Urinary bladder (tissue), 3 donors: ENCODE measurements at regions not wholly inside any gene's neighbourhood (a gene's known extent, or its start where the extent isn't known, plus 50 kb on each side); places are given as distances from the start of the nearest gene placed in this dataset.
A peak's percentile ranks its signal among the peaks of the same experiment; 100 is the strongest.

Experiments
- DNase-seq: peaks from one replicate; pipeline ENCODE4 v3.0.0-alpha.2; 2015; ENCODE audit errors: extremely low spot score
- H3K27ac ChIP-seq: one replicate; pipeline ENCODE4 v1.5.1; 2013; ENCODE audit warnings: low read depth, mild to moderate bottlenecking, moderate library complexity
- H3K36me3 ChIP-seq: one replicate; pipeline ENCODE4 v1.6.1; 2013; ENCODE audit warnings: mild to moderate bottlenecking, moderate library complexity; ENCODE audit not compliant: insufficient read depth
- H3K4me1 ChIP-seq: one replicate; pipeline ENCODE4 v1.6.1; 2013; ENCODE audit warnings: mild to moderate bottlenecking, moderate library complexity; ENCODE audit not compliant: insufficient read depth
- H3K4me3 ChIP-seq: one replicate; pipeline ENCODE4 v1.5.1; 2013; ENCODE audit warnings: low read depth, low read length
- WGBS: extraction: QIAGEN DNeasy Blood & Tissue Kit; methylation state at CpG from one replicate; pipeline ENCODE4 v1.1.7; 2013; 5-methylcytosine and 5-hydroxymethylcytosine counted together
- donor health status: healthy with polysubstance abuse.
- donor health status: healthy.

DNA sequence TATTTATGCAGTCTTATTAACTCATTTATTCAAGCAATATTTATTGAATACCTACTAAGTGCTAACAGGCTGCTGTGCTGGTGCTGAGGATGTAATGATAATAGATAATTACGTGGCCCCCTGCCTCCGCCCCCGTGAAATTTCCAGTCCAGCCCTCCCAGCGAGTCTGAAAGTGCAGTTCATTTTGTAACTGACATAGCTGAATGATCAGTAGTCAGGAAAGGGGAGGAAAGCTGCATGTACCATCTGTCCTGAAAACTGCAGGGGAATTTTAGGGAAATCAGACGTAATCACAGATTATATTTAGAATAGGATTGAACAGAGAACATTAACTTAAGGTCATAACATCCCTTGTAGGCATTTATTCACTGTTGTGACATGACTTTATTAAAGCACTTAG lies 736.8 kb downstream of the MCTP2 start:
- no peak overlapping the region for H3K4me3 ChIP-seq
- no peak overlapping the region for H3K27ac ChIP-seq
- WGBS, result 75% methylated on average over 5 of the region's 5 CpGs
- H3K36me3 ChIP-seq, result no peaks in the 10 kb centered on the region
- H3K4me1 ChIP-seq, result no peaks in the 10 kb centered on the region
- DNase-seq, result no peak

DNA sequence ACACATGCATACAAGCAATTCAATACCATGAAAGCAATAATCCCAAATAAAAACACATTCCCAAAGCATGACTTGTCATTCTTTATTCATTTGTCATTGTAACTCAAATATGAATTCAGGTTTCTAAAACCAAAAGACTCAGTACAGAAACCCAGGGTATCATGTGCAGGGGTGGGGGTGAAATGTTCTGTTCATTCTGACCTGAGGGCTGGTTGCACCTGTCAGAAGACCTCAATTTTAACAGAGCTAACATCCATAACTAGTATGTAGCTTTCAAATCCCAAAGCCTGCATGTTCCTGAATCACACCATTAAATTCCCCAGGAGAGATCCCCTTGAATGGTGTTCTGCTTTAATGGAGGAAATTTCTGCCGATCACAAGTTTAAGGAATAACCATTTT lies 738.7 kb downstream of the MCTP2 start:
- H3K4me1 ChIP-seq, result no peaks in the 10 kb centered on the region
- no peak overlapping the region for H3K4me3 ChIP-seq
- no peak overlapping the region for H3K27ac ChIP-seq
- DNase-seq, result no peak
- no peaks in the 10 kb centered on the region for H3K36me3 ChIP-seq
- 92% methylated on average over 1 of the region's 1 CpG for WGBS

DNA sequence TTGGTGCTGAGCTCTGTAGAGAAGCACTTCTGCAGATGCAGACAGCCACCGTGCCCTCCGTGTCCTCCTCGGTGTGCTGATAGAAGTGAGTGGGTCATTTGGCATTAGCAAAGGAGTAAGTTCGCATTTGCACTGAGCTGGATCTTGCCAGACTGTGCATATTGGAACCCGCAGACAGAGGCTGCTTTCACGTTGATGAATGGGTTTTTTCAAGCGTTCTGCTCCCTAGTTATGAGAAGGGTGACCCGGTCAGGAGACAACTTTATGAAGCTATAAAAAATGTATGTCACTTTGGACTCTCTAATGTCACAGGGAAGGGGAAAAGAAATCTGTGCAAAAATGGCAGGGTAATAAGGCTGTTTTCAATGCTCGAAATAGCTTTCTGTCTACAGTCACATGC lies 739.4 kb downstream of the MCTP2 start:
- WGBS, result 53% methylated on average over 9 of the region's 9 CpGs
- no peak overlapping the region for H3K4me3 ChIP-seq
- H3K36me3 ChIP-seq, result no peaks in the 10 kb centered on the region
- H3K4me1 ChIP-seq, result no peaks in the 10 kb centered on the region
- no peak overlapping the region for H3K27ac ChIP-seq
- no peak for DNase-seq

DNA sequence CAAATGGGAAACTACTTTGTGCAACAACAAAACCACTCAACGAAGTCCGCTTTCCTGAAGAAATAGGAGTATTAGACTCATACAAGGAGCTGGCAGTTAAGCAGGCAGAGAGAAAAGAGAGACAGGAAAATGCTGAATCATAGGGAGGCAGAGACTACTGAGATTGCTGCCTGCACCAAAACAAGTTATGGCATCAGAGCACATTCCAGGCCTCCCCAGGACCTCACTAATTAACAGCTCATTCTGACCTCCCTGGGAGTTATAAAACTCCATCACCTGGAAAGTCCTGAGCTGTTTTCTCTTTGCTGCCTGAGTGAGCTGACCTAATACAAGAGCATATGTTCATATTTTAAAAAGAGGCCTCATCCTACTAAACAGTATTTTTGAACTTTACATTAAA lies 741.0 kb downstream of the MCTP2 start:
- no peaks in the 10 kb centered on the region for H3K36me3 ChIP-seq
- H3K27ac ChIP-seq, result no peak overlapping the region
- no peak for DNase-seq
- no peak overlapping the region for H3K4me3 ChIP-seq
- H3K4me1 ChIP-seq, result no peaks in the 10 kb centered on the region
- whole genome bisulfite sequencing, result 74% methylated on average over 2 of the region's 2 CpGs

DNA sequence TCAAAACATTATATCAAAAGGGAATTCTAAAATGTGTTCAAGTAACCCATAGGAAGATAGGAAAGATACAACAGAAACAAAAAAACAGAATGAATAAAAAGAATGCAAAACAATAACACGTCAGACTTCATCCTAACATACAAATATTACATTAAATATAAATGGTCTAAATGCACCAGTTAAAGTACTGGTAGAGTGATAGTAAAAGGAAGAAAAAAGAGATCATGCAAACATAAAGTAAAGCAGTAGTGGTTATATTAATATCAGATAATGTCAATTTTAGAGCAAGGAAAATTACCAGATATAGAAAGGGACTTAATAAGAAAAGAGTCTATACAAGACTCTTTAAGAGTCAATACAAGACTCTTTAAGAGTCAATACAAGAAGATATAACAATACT lies 755.7 kb downstream of the MCTP2 start:
- no peak for DNase-seq
- no peaks in the 10 kb centered on the region for H3K4me1 ChIP-seq
- no peaks in the 10 kb centered on the region for H3K36me3 ChIP-seq
- H3K27ac ChIP-seq, result no peak overlapping the region
- WGBS, result 84% methylated on average over 1 of the region's 1 CpG
- H3K4me3 ChIP-seq, result no peak overlapping the region

DNA sequence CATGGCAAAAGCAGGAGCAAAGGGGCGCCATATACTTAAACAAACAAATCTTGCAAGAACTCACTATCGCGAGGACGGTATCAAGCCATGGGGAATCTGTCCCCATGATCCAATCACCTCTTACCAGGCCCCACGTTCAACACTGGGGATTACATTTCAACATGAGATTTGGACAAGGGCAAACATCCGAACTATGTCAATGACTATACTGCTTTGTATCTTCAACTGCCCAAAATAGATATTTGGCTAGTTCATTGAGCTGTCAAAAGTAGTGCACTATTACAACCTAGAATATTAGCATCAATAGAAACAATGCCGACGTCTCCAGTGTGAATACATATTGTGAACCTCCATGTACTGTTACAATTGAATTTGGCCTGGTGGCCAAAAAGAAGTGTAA lies 760.4 kb downstream of the MCTP2 start:
- no peak for DNase-seq
- H3K4me1 ChIP-seq, result no peaks in the 10 kb centered on the region
- H3K4me3 ChIP-seq, result no peak overlapping the region
- no peak overlapping the region for H3K27ac ChIP-seq
- H3K36me3 ChIP-seq, result no peaks in the 10 kb centered on the region
- 89% methylated on average over 8 of the region's 8 CpGs for WGBS

DNA sequence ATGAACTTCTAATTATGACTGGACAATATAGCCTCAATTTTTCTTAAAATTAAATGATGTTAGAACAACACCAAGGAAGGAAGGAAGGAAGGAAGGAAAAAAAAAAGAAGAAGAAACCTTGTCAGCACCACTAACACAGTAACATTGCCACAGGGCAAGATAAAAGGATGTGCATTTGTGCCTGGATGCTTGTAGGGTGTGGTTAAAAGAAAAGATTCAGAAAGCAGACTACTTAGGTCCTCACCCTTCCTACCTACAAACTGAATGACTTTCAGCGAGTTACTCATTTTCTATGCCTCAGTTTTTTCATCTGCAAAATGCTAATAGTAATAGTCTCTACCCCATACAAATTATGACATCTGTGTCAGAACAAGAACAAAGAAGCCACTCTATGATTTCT lies 778.3 kb downstream of the MCTP2 start:
- H3K4me3 ChIP-seq, result no peak overlapping the region
- no peak for DNase-seq
- H3K27ac ChIP-seq, result no peak overlapping the region
- no peaks in the 10 kb centered on the region for H3K36me3 ChIP-seq
- 90% methylated on average over 1 of the region's 1 CpG for whole genome bisulfite sequencing
- peaks cover 1% of the 10 kb centered on the region for H3K4me1 ChIP-seq

DNA sequence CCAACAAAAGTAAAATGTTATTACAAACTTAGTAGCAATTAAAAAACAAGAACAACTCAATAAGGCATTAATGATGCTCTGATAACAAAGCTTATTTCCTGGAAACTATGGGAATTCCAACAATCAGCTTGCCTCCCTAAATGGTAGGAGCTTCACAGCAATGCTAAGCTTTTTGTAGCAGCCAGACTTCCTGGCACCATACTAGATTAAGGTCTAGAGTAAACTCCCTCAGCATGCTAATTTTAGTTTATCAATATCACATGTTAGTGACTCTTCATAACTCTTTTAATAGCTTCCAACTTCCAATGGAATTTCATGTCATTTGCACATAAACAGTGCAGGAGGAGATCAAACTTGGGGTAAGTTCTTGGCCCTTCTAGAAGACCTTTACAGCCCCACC lies 782.0 kb downstream of the MCTP2 start:
- Histone ChIP-seq H3K4me3 (no peak overlapping the region), H3K27ac (no peak overlapping the region), H3K36me3 (no peaks in the 10 kb centered on the region), H3K4me1 (peaks cover 1% of the 10 kb centered on the region)
- DNase-seq, result no peak

DNA sequence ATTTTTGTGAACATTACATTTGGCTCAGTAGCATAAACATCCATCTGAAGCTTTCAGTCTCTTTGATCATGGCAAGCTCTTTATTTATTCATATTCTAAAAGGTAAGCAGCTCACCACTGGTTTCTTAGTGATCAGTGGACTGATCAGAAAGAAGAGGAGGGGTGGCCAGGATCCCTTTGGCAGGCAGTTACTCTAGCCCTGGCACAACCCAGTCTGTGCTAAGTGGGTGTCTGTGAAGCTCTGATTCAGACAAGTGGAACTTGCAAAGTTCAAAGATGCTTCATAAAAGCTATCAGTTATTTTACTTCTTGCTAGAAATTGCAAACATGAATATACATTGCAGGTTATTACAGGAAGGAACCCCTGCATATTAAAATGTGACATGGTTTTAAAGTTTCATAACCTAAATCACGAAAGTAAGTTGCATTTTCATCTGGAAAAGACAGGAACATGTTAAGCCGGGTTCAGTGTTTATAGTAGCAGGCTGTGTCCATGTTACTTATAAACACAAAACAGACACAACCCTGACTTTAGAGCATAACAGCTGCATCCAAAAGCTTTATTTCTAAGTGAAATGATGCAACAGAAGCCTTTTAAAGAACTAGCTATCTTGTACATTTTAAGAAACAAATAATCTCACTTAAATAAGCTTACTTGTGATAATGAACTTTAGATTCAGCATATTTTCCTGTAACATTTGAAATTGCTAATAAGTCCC lies 785.3 kb downstream of the MCTP2 start:
- peak; percentile 18 for DNase-seq
- H3K4me3 ChIP-seq, result no peak overlapping the region
- no peak overlapping the region for H3K27ac ChIP-seq
- H3K4me1 ChIP-seq, result peaks cover 1% of the 10 kb centered on the region
- H3K36me3 ChIP-seq, result no peaks in the 10 kb centered on the region
- WGBS, result 19% methylated on average over 2 of the region's 2 CpGs

DNA sequence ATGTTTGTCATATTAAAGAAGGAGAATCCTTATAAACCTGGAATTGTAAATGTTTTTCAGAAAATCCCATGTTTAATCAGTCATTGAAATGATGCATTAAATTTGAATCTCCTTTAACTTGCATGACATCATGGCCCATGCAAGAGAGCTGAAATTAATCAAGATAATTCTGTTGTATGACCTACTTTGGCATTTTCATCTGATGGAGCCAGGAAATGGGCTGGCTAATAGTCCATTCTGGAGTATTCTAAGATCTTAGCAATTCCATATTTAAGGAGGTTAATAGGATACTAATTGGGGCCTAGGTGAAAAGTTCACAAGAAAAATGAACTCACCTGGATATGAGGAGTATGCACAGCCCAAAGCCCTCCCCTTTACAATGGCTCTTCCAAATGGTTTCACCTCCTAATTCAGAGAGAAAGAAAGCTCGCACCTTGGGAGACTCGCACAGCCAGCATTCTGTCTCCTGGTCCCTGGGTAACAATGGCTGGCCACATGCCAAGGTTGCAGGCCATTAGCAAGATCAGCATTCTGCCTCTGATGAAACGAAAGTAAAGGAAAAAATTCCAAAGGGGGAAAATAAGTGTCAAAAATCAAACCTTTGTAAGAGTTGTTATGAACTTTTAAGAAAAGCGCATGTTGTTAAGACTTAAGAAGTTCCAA lies 786.4 kb downstream of the MCTP2 start:
- DNase-seq, result no peak
- 77% methylated on average over 4 of the region's 4 CpGs for WGBS
- H3K4me1 ChIP-seq, result peaks cover 1% of the 10 kb centered on the region
- H3K4me3 ChIP-seq, result no peak overlapping the region
- no peaks in the 10 kb centered on the region for H3K36me3 ChIP-seq
- H3K27ac ChIP-seq, result no peak overlapping the region

DNA sequence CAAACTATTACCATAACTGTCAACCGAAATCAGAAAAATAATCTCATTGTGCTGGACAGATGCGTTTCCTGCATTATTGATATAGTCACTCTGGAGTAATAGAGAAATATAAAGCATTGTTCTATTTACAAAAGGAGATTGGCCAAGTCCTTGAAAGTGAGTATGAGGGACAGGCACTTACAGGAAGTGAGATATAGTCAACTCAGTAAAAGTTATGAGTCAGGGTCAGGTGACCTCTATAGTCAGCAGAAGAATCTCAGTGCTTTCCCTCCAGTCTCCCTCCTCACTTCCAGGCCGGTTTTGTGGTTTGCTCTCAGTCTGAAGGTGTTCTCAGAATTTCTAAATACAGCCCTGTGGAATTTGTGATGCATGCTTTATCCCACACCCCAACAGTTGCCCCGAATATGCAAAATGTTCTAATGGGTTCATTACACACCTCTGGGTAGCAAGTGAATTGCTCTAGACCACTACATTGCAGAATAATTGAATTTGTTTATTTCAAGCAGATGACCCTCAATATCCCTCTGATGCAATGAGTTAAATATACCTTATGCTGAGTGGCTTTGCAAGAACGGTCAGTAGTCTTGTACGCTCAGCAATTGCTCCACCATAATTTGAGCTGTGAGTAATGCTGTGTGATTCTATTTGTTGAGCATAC lies 787.7 kb downstream of the MCTP2 start:
- no peak overlapping the region for H3K4me3 ChIP-seq
- H3K27ac ChIP-seq, result no peak overlapping the region
- no peak for DNase-seq
- no peaks in the 10 kb centered on the region for H3K36me3 ChIP-seq
- WGBS, result 57% methylated on average over 6 of the region's 6 CpGs
- no peaks in the 10 kb centered on the region for H3K4me1 ChIP-seq

DNA sequence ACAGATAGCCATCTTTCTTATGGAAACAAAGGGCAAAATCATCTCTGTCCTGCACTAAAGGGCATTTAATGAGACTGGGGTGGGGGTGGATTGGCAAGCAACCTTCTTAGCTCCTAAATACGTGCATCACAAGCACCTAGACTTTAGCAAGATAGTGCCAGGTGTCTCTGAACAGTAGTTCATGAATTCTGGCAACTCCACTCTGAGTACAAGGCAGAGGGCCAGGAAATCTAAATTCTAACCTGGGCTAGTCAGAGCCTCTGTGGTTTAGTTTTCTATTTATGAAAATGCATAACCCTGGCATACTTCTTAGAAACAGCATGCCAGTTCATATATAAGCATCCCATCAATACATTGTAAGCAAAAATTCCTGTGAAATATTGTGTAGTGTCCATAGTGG lies 788.5 kb downstream of the MCTP2 start:
- Histone ChIP-seq H3K4me1 (no peaks in the 10 kb centered on the region), H3K4me3 (no peak overlapping the region), H3K36me3 (no peaks in the 10 kb centered on the region), H3K27ac (no peak overlapping the region)
- DNase-seq, result no peak
- 78% methylated on average over 1 of the region's 1 CpG for WGBS

DNA sequence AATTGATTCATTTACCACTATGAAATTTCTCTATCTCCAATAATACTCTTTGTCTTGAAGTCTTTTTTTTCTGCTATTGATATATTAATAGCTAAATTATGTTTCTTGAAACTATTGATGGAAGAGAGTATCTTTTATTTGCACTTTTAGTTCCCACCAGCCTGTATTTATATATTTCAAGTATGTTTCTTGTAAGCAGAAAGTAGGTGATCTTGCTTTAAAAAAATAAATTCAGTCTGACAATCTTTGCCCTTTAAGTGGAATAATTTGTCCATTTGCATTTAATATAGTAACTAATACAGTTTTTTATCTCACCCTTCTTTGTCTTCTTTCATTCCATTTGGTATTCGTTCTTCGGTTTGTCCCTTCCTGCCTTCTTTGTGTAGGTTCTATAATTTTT lies 790.5 kb downstream of the MCTP2 start:
- Histone ChIP-seq H3K4me3 (no peak overlapping the region), H3K36me3 (no peaks in the 10 kb centered on the region), H3K27ac (no peak overlapping the region), H3K4me1 (no peaks in the 10 kb centered on the region)
- no peak for DNase-seq
- WGBS, result 98% methylated on average over 2 of the region's 2 CpGs

DNA sequence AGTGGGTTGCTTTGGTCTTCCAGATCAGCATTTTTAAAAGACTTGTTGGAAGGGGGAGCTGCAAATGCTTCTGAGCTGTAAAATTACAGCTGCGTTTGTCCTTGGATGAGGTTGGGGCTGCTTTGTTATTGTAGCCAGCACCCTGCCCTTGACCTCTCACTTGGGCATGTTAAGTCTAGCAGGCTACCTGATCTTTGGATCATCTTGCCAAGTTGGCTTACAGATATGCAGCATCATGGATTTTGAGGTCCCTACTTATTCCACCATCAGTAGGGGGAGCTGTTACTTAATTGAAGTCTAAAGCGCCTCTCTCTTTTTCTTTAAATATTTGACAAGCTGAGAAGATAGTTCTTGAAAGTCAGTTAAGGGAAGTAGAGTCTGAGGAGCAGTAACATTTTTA lies 793.0 kb downstream of the MCTP2 start:
- no peak for DNase-seq
- Histone ChIP-seq H3K4me3 (no peak overlapping the region), H3K27ac (no peak overlapping the region), H3K4me1 (no peaks in the 10 kb centered on the region), H3K36me3 (no peaks in the 10 kb centered on the region)
- 55% methylated on average over 2 of the region's 2 CpGs for WGBS
